Activated CD8-positive, alpha-beta memory T cell treated with anti-CD3 and anti-CD28 coated beads for 1 hour (primary cell): ENCODE measurements at regions not wholly inside any gene's neighbourhood (a gene's known extent, or its start where the extent isn't known, plus 50 kb on each side); places are given as distances from the start of the nearest gene placed in this dataset.

Experiments used
- DNase-seq, 2 donors: peaks; one replicate each; pipeline ENCODE4 v3.0.0-alpha.2; 2020; ENCODE audit warnings: low read depth in 1 of 2; ENCODE audit errors: extremely low read depth in 1 of 2

DNA sequence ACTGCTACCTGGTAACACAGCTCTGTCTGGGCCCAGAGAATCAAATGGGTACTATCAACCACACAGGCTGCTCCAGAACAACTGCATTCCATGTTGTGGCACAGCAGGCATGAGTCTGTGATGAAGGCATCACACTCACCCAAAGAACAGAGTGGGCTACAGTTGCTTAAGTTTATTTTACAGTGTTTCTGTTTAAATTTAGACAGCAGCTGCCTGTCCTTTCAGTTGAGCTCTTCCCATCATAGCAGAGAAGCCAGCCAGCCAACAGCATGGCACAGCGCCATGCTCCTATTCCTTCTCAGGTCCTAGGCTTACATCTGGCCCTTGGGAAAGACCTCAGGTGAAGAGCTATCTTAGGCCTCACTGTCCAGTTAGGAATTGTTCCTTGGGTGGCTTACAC is 147.0 kb upstream of the FRMD6 start:
- DNase-seq: no peak

DNA sequence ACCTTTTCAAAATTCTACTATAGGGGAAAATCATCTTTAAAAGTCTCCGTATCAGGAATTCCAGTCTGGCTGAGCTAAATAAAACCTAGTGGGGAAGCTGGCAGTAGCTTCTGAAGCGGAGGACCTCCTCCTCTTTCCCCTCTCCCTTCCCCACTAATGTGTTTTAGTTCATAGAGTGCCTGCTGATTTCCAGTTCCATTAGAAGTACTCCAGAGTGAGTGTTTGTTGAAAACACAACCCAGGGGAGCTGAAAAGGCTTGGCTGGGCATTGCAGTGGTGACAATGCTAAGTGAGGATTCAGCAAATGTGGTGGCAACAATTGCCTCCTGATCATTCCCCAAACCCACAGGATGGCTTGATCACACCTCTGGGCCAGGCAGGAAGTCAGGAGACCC is 144.2 kb upstream of the FRMD6 start:
- DNase-seq: no peak

DNA sequence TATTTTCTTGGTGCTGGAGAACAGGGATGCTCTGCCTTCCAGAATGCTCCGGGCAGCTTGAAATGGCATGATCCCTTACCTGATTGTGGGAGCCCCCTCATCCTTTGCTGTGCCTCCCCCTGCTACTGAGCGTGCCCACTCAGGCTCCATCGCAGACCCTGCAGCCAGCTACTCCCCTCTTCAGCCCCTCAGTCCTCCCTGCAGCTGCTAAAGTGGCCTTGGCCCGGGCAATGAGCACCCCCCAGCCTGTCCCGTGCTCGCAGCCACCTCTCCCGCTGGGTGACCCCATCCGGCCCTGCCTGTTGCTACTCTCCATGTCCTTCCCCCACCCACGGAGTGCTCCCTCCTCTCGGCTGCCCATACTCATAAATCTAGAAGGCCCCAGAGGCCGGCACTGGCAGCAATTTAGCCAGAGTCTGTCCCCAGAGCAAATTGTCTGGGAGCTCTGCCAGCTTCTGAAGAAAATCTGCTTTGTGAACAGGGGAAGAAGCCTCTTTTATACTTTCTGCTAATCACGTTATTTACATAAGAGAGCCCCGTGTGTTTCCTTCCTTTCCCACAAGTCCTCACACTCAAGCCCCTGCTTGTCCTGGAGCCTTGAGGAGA is 143.7 kb upstream of the FRMD6 start:
- DNase-seq: no peak

DNA sequence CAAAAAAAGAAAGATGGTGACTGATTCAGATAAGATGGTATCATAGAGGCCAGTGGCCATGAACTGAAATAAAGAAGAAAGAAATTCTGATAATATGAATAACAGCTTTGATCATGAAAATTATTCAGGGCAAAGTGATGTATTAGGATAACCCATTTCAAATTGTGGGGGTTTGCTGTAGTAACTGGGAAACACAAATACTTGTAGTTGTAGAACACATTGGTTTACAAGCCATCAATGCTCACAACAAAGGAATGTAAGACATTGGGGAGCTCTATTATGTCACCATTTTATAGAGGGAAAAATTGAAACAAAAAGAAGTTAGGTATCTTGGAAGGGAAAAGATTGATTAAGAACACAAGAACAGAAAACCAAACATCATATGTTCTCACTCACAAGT is 140.4 kb upstream of the FRMD6 start:
- DNase-seq: no peak

DNA sequence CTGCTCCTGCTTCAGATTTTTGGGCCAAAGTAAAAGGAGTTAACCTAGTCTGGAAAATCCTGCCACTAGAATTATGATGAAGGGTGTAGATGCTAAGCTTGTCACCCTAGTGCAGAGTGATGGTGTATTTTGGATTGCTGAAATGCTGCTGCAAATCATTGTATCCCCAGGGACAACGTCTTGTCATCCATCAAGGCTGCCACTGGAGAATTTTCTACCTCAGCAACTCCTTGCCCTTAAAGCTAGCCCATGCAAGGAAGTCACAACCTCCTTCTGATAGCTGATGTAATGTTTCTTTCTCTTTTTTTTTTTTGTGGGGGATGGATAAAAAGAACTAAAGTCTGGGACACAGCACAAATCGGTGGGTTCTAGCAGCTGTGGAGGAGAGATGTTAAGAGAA is 139.4 kb upstream of the FRMD6 start:
- DNase-seq: no peak

DNA sequence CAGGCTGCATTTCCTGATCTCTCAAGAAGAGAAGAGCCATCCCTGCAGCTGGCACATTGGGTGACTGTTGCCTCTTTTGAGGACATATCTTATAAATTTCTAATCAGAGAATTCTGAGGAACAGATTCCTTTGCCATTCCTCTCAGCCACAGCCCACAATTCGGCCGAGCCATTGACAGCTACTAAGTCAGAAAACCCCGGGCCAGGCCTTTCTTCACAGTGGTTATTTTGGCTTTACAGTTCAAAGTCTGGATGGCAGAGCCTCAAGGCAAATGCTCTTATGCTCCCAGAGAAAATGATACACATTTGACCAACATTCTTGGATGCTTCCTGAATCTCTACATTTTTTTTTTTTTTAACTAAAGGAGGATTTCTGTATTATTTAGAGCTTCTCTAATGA is 138.4 kb upstream of the FRMD6 start:
- no peak for DNase-seq

DNA sequence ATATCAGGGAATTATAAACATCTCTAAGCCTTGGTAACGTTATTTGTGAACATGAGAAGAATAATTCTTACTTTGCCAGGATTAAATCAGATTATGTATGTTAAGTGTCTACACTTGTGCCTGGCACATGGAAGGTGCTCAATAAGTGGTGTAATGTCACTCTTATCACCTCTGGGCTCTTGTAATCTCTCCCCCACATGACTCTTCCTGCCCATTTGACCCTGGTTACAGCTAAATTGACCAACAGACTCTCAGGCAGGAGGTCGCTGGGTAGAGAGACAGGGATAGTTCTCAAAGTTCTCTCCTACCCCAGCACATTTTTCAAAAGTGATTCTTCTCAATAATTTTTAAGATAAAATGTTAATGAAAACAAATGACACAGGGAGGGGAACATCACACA is 137.8 kb upstream of the FRMD6 start:
- DNase-seq: no peak

DNA sequence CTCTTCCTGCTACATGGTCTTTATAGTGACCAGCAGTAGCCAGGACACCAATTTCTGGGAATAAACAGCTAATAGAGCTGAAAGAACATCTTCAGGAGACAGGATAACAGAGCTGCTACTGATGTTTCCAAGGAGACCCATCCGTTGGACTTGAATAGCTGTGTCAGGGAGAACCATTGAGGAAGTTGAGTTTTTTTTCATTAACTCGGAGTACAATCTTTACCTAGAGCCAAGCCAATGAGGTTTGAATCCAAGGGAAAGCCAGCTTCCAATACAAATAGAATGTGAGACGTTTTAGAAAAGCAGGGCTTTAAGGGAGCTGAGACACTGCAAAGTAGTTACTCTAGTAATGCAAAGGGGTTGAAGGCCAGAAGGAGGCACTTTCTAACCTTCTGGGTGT is 136.1 kb upstream of the FRMD6 start:
- DNase-seq: no peak

DNA sequence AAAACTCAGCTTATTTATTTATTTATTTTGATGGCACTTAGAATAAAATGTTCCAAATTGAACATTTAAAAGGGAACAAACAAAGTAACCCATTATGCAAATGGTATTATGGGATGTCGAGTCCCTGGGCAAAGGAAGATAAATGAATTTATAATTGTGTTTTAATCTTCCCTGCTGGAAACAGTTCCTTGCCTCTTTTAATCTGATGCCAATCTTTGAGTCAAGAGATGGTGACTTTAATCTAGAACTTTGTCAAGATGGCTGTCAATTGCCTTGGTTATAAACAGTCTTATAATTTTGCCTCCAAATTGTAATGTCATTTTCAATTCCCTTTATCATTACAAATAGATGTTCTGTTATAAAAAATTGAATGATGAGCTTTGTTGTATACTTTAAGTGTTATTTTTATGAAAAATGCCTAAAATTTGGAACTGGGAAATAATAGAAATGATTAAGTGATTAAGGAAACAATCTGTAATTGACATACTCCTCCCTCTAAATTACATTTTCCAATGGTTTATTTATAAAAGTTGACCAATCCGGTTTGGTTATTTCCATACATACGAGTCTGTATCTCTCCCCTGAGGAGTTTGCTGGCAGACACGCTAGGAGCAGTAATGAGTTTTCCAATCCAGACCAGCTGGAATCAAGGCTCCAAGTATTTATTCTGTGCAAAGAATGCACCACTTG is 134.9 kb upstream of the FRMD6 start:
- no peak for DNase-seq

DNA sequence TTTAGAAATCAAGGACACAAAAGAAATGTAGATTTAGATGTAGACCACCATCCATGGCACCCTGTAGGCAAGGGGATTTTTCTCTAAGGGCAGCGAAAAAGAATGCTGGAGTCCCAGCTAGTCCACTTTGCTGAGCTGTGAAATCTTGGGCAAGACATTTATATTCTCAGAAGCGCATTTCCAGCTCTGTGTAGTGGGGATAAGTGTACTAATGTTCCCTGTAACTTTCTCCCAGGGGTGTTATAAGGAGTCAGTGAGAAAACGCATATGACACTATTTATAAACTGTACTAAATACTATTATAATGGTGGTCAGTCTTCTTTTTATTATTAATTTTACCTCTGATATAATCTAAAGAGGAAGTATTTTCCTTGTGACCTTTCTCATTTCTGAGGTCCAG is 133.4 kb upstream of the FRMD6 start:
- no peak for DNase-seq

DNA sequence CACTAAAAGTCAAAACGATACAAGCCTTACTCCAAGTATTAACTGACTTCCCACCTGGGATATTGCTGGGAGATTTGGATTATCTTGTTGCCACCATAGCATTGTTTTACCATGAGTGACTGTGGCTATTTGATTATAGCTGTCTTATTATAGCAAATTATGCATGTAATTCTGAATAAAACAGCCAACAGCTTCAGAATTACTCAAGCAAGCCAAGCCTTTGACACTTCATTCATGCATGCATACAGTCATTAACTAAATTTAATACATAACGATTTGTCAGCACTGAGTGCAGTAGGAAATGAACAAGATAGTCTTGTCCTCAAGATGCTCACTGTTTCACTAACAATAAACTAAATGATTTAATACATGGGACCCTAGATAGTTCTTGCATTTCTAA is 133.0 kb upstream of the FRMD6 start:
- no peak for DNase-seq

DNA sequence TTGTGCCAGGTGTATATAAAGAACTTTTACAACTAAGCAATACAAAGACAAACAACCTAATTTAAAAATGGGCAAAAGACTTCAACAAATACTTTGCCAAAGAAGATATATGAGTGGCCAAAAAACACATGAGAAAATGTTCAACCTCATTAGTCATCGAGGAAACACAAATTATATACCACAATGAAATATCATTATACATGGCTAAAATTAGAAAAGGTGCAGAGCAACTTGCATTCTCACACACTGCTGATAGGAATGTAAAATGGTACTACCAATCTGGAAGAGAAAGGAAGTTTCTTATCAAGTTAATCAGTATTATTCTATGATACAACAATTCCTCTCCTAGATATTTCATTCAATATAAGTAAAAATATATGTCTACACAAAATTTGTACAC is 131.6 kb upstream of the FRMD6 start:
- DNase-seq: no peak

DNA sequence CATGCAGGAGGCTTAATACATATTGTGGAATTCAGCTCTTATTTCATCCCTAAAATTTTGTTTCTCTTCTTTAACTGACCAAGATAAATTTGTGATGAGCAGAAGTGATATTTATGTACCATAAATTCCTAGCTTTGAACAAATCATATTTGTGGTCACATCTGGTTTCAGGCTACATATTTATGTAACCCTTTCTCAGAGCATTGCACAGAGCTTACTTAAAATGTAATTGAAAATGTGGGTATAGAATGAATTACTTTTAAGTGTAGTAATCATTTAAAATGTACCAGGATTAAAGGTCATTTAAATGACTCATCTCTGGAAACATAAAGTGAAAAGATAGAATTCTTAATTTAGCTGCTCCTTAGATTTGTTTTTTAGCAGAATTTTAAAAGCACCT is 129.9 kb upstream of the FRMD6 start:
- DNase-seq: no peak

DNA sequence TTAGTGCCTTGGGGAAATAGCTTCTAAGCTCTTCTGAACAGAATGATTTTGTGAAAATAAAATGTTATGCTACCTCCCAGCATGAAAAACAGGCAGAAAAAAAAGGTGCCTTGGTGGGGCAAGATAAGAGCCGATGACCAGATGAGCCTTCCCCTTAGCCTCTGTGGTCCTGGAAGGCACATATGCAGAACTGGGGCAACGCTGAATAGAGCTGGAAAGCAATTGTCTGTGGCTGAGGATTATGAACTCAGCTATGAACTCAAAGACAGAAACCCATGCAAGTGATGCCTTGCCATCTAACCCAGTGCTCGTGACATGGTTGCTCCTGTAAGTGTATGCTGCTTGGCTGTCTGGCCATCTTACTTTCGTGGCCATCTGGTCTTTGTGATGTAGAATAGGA is 128.5 kb upstream of the FRMD6 start:
- no peak for DNase-seq

DNA sequence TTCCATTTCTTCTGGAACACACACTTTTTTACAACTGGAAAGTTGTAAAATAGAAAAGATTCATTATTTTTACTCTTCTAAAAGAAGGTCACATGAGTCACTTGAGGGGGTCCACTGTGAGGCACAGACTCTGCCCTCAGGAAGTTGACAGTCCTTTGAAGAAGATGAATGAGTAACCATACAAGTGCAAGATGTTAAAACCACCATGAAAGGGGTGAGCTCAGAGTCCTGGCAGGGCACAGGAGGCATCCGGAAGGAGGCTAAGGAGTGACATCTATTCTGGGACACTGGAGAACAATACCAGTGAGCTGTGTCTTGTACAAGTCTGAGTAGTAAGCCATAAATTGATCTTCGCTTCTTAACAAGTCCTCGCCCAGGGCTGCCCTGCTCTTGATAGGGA is 126.0 kb upstream of the FRMD6 start:
- no peak for DNase-seq

DNA sequence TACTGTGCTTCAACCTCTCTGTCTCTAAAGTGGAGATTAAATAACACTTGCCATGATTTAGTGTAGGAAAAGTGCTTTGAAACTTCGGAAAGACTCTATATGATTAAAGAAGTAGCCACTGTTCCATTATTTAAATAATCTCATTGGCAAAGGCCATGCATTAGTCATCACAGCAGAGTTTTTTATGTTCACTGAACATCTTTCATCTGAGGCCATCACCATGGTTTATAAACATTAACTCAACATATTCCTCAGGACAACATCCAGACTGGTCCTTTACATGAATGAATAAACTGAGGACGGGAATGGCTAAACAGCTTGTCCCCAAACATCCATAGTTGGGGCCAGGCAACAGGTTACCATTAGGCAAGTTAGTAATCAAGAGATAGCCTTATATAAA is 124.6 kb upstream of the FRMD6 start:
- no peak for DNase-seq

DNA sequence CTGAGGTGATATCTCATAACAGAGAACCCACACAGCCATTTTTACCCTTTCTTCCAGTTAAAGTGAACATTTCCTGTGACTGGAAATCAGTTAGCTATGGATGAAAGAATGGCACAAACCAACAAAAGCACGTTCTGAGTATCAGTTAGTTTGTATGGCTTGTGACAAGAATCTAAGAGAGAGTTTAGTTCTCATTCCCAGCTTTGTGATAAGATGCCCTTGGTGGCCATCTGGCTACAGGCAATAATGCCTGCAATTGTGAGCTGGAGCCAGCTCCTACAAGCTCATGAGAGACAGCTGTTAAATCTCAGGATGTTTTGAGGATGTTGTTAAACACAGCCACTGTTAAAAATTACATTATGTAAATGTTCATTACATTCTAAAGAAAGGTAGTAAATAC is 122.0 kb upstream of the FRMD6 start:
- DNase-seq: no peak

DNA sequence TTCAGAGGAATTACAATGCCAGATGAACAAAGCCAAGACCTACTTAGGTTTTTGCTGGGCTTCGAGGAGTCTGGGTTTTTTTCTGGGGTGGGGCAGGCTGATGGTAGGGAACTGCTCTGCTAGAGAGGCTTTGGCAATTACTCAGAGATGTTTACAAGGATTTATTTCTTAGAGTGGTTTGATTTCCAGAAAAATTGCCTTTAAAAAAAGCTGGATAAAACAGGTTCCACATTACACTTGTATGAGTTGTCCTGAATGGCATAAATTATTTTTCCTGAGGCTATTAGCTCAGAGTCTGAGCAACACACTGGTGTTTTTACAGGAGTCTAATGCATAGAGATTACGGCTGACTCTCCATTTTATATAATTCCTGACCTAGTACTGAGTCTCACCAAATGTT is 118.5 kb upstream of the FRMD6 start:
- DNase-seq: no peak

DNA sequence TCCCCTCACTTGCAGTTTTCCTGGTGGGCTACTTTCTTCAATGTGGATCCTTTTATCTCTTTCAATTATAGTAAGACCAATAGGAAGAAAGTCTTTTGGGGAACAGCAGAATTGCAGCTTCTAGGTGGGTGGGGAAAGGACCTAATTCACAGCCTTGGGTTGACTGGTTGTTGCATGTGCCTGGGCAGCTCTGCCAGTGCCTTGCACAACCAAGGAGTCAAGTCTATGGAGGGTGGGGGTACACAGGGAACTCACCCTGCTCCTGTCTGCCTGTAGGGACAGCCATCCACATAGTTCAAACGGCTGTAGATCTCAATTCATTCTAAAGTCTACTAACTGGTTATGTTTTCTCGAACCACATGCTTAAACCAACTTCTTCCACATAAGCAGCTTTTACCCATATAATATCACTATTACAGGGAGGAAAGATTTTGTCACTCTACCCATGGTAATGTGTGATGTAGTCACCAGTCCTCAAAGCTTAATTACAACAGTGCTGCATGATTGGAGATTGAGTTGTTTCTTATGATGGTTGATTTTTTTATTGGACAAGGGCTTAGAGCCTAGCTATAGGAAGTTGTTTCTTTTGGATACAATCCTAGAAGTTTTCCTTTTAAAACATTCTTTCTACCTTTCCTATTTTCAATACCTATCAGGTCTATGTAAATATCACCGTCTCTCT is 117.7 kb upstream of the FRMD6 start:
- DNase-seq: no peak

DNA sequence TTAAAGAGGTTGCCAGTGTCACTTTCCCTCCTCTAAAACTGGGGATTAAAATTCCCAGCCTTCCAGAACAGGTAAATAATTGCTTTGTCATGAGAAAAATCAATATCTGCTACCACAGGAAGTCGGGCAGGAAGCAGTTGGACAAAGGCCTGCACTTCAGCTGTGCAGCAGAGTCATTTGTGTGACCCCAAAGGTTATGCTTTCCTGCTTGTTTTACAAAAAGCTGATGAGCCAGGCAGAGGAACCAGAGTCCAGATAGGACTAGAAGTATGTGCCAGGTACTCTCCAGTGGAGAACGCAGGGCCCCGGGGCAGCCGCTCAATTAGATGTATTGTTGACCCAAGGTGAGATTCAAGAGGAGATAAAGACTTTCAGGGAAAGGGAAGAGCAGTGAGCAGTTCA is 117.1 kb upstream of the FRMD6 start:
- no peak for DNase-seq

DNA sequence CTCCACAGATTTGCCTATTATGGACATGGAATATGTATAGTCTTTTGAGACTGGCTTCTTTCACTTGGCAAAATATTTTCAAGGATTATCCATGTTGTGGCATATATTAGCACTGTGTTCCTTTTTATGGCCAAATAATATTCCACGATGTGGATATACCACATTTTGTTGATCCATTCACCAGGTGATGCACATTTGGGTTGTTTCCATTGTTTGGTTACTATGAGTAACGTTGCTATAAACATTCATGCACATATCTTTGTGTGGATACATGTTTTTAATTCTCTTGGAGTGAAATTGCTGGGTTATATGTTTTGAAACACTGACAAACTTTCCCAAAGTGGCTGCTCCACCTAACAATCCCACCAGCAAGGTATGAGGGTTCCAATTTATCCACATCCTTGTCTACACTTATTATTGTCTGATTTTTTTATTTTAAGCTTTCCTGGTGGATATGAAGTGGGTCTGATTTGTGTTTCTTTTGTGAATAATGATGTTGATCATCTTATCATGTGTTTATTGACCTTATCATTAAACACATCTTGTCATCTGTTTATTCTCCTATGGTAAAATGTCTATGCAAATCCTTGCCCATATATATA is 116.2 kb upstream of the FRMD6 start:
- DNase-seq: no peak

DNA sequence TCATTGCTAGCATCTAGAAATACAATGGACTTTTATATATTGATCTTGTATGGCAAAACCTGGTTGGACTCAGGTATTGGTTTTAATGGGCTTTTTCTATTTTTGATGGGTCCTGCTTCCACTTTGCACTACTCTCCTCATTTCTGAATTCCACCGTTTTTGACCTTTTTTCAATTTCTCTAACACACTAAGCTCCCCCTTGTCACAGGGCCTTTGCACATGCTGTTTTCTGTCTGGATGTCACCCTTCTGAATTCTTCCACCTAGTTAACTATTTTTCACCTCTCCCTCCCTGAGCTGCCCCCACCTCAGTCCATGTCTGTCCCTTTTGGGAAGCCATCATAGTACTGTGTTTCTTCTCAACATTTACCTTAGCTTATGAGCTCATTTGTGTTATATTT is 112.7 kb upstream of the FRMD6 start:
- no peak for DNase-seq
